HepG2 (cell line): ENCODE measurements at regions not wholly inside any gene's neighbourhood (a gene's known extent, or its start where the extent isn't known, plus 50 kb on each side); places are given as distances from the start of the nearest gene placed in this dataset.

ENCODE experiments used
- EP300 ChIP-seq, 3 experiments: sonication (generic) in 1 of 3; formaldehyde crosslinking in 1 of 3; IDR thresholded peaks; 2 replicates each; pipeline versions ENCODE4 v1.5.1 to v1.6.1; 2011 to 2020; ENCODE audit warnings: low read depth in 2 of 3, low read length in 2 of 3, borderline replicate concordance in 1 of 3, improper control_type of control experiment in 1 of 3, mild to moderate bottlenecking in 1 of 3, missing genetic modification reagents in 1 of 3, moderate library complexity in 1 of 3
- FOXJ3 ChIP-seq: sonication (generic); formaldehyde crosslinking; IDR thresholded peaks from 2 replicates; pipeline ENCODE4 v1.4.0; 2020; ENCODE audit warnings: missing genetic modification reagents, mild to moderate bottlenecking, borderline replicate concordance
- GABPA ChIP-seq, 2 experiments: IDR thresholded peaks; 2 replicates each; pipeline ENCODE4 v1.6.1; 2011 to 2016; ENCODE audit warnings: low read depth in 2 of 2, low read length in 1 of 2, missing biosample characterization in 1 of 2, missing genetic modification characterization in 1 of 2
- HDAC6 ChIP-seq: fragments of 200-600 bp; sonication (generic); IDR thresholded peaks from 2 replicates; pipeline ENCODE4 v1.7.0; 2017; ENCODE audit warnings: mild to moderate bottlenecking, antibody characterized with exemption, low read length, low read depth
- KLF15 ChIP-seq: sonication (generic); formaldehyde crosslinking; IDR thresholded peaks from 2 replicates; pipeline ENCODE4 v1.8.1; 2023; ENCODE audit warnings: borderline replicate concordance, mild to moderate bottlenecking, inconsistent platforms, missing genetic modification reagents, mixed read lengths
- NCOA1 ChIP-seq: sonication (generic); formaldehyde crosslinking; IDR thresholded peaks from 2 replicates; pipeline ENCODE4 v1.9.0; 2021; ENCODE audit warnings: missing genetic modification reagents
- NR2F2 ChIP-seq: IDR thresholded peaks from 2 replicates; pipeline ENCODE4 v1.6.1; 2012; ENCODE audit warnings: low read depth, inconsistent platforms, borderline replicate concordance
- RAD21 ChIP-seq: fragments of 450-650 bp; formaldehyde crosslinking; IDR thresholded peaks from 2 replicates; pipeline ENCODE4 v1.5.0; 2020; ENCODE audit warnings: mild to moderate bottlenecking
- TBP ChIP-seq: sonication (generic); formaldehyde crosslinking; IDR thresholded peaks from 2 replicates; pipeline ENCODE4 v1.5.0; 2020; ENCODE audit warnings: missing genetic modification reagents
- XRCC5 ChIP-seq: fragments of 200-400 bp; formaldehyde crosslinking; optimal IDR thresholded peaks from 2 replicates; pipeline ENCODE3; 2017; ENCODE audit warnings: mild to moderate bottlenecking, low read length

DNA sequence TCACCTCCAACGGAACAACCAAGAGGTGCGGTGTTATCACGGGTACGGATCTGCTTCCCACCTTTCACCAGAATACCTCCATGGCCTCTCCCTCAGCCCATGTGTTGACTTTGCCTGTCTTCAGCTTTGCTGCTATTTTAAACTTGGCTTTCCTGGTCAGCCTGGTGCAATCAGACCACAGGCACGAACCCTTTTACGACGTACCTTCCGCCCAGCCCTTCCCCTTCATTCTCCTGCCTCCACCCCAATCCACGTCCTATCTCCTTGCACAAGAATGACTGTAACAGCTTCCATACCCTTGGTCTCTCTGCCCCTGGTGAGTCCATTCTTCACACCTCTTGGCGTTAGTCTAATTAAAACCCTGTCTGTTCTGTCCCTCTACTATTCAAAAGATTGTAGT, 431.7 kb downstream of the EFNB2 start:
- no peak for TF ChIP-seq NR2F2
- TF ChIP-seq XRCC5 = no peak
- no peak for TF ChIP-seq EP300 (IDR thresholded peaks at IDR 0.05; ENCODE audit: low read depth in 2 of 2, low read length in 2 of 2)
- TF ChIP-seq EP300 (CRISPR knock-in tag; IDR thresholded peaks at IDR 0.05; ENCODE audit: borderline replicate concordance) = no peak
- TF ChIP-seq RAD21 (CRISPR knock-in tag) = no peak
- TF ChIP-seq FOXJ3 (CRISPR knock-in tag) = no peak
- no peak for TF ChIP-seq TBP (CRISPR knock-in tag)
- no peak for TF ChIP-seq HDAC6
- TF ChIP-seq NCOA1 (CRISPR knock-in tag) = no peak
- no peak for TF ChIP-seq GABPA (IDR thresholded peaks at IDR 0.05; ENCODE audit: low read depth, low read length)
- no peak for TF ChIP-seq GABPA (CRISPR knock-in tag; IDR thresholded peaks at IDR 0.05; ENCODE audit: low read depth)
- no peak for TF ChIP-seq KLF15 (CRISPR knock-in tag)
